ENCODE measurements at regions not wholly inside any gene's neighbourhood (a gene's known extent, or its start where the extent isn't known, plus 50 kb on each side); places are given as distances from the start of the nearest gene placed in this dataset.
"Not testable (repeated sequence)": the region's sequence is repeated elsewhere in the genome, so short reads cannot be mapped to it uniquely, and the experiment has no call there.

DNA sequence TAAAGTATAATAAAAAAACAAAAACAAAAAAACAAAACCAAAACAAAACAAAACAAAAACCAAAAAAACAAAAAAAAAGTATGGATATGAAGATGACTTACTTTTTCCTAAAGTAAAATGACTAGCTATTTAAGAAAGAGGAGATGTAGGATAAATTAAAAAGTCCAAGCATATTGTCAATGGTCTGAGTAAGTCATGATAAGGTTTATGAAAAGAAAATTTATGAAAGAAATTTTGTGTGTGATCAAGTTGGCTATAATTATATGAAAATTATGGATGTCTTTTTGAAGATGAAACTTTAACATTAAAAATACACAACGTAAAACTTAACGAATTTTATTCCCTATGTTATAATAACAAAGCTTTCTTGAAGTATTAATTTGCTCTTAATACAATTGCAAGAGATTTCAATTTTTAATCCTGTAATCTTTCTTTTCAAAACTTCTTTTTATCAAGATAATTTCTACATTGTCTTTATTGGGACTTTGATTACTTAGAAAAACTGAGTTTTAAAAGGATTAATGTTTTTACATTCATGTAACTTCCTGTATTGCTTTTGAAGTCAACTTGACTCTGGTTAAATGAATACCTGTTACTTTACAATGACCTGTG, 200.9 kb upstream of the IVNS1ABP start:
- DNase-seq (ENCODE audit: low spot score in 2 of 2) (no peak), FAIRE-seq (peak; percentile 85)

DNA sequence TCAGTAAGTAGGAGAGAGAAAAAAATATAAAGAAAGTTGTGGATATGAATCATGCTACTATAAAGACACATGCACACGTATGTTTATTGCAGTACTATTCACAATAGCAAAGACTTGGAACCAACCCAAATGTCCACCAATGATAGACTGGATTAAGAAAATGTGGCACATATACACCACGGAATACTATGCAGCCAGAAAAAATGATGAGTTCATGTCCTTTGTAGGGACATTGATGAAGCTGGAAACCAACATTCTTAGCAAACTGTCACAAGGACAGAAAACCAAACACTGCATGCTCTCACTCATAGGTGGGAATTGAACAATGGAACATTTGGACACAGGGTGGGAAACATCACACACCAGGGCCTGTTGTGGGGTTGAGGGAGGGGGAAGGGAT, 200.3 kb upstream of the IVNS1ABP start:
- not testable (repeated sequence) for DNase-seq (ENCODE audit: low spot score in 2 of 2); FAIRE-seq

DNA sequence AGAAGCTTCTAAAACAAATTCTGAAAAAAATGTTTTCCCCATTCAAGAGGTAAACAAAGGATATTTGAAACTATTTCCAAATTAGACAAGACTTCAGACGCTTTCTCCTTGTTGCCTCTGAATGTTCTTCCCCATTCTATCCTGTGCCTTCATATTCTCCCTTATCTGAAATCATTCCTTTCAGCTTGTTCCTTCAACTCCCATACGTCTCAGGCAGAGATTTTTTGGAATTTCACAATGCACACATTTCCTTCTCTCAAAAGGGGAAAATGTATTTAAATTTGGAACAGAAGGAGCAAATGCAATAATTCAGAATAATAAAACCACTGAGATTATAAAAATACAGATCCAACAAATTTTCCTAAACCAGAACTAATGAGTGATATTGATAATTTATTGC, 198.7 kb upstream of the IVNS1ABP start:
- DNase-seq (ENCODE audit: low spot score in 2 of 2) (no peak), FAIRE-seq (no peak)

DNA sequence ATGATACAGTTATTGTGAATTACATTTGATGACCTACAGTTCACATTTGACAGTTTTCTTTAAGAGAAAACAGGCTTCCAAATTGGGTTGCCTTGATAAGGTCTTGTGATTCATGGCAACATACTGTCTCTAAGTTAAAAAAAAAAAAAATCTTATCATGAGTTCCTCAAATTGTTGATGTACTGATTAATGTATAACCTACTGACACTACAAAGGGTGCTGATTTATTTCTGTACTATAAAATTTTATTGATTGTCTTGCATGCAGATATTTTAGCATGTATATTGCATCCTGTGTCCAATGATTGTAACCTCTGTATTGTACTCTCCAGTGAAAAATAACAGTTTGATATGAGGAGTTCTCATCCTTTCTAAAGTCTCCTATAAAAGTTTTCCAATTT, 197.3 kb upstream of the IVNS1ABP start:
- DNase-seq (ENCODE audit: low spot score in 2 of 2), result no peak
- no peak for FAIRE-seq

DNA sequence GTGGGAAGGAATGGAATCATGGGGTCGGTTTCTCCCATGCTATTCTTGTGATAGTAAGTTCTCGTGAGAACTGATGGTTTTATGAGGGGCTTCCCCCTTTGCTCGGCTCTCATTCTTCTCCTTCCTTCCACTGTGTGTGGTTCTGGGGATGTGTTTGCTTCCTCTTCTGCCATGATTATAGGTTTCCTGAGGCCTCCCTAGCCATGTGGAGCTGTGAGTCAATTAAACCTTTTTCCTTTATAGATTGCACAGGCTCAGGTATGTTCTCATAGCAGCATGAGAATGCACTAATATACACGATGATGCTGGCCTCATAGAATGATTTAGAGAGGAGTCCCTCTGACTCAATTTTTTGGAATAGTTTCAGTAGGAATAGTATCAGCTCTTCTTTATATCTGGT, 195.4 kb upstream of the IVNS1ABP start:
- DNase-seq (ENCODE audit: low spot score in 2 of 2) (no peak), FAIRE-seq (no peak)

DNA sequence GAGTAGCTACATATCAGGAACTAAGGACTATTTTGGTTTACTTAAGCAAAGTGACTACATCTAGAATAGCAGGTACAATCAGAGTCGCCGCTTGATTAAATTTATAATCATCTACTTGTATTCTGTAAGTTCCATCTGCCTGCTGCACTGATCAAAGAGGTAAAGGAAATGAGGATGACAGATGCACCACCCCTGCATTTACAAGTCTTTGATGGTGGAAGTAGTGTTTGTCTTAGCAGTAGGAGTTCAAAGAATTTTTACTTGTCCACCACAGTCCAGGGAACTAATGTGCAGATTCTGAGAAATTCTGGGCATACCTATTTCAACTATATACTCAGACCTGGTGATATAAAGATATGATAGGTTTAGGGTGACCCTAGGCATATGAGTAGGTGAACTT, 184.1 kb upstream of the IVNS1ABP start:
- DNase-seq (ENCODE audit: low spot score in 2 of 2), result no peak
- no peak for FAIRE-seq

DNA sequence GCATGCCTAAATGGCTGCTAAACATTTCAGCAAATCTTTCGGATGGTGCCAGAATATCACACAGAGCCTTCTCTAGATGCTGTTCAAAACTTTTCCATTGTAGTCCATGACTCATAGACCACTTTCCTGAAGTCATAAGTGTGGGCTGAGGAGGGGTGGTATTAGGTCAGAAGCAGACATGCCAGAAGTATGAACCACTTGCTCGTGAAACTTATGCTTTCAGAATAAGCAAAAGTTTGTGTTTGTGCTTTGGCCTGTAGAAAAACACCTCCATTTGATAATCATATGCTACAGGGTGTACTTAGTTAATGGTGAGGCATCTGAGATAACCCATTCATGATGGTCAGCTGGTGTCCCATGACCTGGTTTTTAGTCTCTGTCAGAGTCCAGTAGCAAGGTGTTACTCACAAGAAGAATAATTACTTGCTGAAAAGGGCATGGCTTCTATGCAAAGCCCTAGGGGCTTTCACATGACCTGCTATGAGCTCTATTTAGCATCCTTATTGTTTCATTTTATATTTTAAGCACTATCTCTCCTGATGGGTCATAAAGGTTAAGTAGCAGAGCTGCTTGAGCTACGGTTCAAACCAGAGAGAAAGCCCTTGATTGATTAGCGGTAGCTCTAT, 183.1 kb upstream of the IVNS1ABP start:
- FAIRE-seq (no peak), DNase-seq (ENCODE audit: low spot score in 2 of 2) (no peak)

DNA sequence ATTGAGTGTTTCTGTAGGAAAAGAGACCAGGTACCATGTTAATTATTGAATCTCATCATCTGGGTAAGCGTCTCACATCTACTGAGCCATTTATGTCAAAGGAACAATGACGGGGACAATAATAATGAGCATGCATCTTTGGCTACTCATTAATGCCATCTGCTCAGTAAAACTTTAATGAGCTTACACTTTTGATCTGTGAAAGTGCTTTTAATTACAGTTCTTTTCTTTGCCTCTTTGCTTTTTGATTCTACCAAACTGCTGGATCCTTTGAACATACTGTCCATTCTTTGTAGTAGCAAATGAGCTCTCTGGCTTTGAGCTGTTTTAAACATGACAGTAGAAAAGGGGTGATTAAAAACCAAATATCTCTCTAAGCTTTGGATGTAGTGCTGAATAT, 181.2 kb upstream of the IVNS1ABP start:
- DNase-seq (ENCODE audit: low spot score in 2 of 2) (no peak), FAIRE-seq (no peak)

DNA sequence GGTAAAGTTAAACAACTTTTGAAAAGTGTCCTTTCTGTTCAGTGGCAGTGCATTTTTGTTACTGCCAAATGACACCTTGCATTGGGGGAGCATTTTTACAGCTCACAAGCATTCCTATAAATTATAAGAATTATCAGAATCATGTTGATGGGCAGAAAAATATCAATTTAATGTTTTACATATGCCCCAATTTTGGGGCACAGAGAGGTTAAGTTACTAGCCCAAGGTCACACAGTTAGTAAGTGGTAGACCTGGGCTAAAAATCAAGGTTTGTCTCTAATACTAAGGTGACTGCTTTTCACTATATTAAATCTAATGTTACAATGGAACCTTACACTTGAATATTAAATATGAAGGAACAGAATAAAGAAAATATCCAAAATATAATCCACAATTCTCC, 180.1 kb upstream of the IVNS1ABP start:
- no peak for FAIRE-seq
- no peak for DNase-seq (ENCODE audit: low spot score in 2 of 2)

DNA sequence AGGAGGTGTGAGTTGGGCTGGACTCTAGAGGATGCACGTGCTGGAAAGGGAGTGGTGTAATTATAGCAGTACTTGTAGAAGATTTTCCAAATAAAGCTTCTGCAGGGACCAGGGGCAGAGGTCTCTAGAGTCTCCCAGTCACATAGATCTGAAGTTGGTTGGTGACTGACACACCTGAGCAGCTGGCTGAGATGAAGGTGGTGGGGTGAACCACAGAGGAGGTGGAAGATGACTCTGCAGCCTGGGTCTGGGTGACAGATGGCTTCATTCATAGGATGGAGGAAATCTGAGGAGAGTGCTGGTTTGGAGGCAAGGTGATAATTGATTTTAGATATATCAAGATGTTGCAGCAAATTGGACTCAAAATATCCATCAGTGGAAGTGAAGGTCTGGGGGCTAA, 178.9 kb upstream of the IVNS1ABP start:
- no peak for FAIRE-seq

DNA sequence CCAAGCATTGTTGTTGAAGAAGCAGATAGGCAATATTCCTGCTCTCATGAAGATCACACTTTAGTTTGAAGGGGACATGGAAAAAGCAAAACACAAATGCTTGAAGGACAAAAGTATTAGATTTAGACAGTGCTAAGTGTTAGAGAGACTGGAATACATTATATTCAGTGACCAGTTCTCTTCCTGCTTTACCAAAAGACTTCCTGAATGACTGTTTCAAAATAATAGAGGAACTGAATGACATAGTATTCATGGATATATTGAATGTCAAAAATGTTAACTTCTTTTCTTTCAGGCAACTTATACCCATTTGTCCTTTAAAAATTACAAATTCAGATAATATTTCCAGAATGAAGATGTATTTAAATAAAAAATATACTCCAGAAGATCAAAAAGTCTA, 178.0 kb upstream of the IVNS1ABP start:
- no peak for DNase-seq (ENCODE audit: low spot score in 2 of 2)
- no peak for FAIRE-seq

More for the DNA sequence above, 178.9 kb upstream of the IVNS1ABP start:
- no peak for DNase-seq (ENCODE audit: low spot score in 2 of 2)

DNA sequence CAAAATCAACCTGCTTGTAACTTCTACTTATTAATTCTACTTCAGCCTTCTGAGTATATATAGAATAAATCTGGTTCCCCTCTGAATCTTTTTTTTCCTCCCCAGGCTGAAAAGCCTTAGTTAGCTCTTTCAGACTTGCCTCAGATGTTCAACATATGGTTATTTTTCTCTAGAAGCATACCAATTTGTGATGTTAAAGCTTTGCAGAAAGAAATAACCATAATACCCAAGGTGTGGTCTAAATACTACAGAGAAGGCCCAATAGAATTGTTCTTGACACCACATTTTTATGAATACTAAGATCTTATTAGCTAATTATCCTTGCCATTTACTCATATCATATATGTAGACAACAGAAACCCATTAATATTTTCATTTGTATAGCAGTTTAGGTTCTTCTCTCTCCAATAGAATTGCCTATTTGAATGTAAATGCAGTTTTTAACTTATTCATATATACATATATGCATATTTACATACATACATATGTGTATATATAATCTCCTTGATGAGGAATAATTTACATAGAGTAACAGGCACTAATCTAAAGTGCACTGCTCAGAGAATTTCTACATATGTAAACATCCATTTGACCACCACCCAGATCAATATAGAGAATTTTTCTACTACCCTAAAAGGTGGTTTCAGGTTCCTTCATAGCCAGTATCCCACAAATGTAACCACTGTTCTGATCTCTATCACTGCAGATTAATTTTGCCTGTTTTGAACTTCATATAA, 175.2 kb upstream of the IVNS1ABP start:
- no peak for DNase-seq (ENCODE audit: low spot score in 2 of 2)
- no peak for FAIRE-seq

DNA sequence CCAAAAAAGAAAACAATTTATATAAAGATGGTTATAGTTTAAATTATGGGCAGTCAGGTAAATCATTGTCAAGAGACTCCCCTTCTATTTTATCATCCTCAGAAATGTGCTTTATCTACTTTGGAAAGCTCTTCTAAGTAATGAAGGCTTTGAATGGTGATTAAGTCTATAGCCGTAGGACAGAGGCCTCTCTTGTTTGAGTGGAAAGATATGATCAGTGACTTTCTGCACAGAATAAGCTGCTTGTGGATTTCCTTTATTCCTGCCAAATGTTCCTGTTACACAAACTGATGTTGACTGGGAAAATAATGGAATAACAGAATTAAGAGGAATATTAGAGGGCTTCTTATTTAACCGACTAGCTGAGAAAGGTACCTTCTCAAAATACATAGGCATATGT, 174.6 kb upstream of the IVNS1ABP start:
- no peak for DNase-seq (ENCODE audit: low spot score in 2 of 2)
- no peak for FAIRE-seq

DNA sequence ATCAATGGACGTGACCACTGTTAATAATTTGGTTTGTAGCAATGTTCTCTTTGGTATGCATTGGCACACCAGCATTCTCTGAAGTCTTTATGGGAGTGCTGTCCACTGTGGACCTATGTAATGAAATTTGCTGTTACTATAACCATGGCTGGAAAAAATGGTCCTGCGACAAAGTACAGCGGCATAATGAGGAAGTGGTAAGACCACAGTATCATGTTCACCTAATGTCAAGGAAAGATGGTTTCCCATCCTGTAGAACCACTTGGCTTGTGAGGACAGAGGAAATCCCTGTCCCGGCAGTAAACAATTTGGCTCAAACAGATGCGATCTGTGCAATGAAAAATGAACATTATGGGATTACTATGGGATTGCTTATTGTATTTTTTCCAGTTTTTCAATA, 173.9 kb upstream of the IVNS1ABP start:
- no peak for FAIRE-seq
- no peak for DNase-seq (ENCODE audit: low spot score in 2 of 2)

DNA sequence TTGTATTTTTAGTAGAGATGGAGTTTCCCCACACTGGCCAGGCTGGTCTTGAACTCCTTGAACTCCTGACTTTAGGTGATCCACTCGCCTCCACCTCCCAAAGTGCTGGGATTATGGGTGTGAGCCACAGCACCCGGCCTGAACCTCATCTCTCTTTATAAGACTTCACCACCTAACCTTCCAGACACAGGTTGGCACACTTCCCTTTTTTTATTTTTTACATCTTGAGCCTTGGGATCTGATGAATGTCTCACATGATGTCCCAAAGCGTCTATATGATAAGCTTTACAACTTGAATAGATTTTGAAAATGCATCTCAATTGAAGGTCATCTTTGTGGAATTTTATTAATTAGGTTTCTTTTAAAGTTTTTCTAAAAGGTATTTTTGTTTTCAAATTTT, 172.4 kb upstream of the IVNS1ABP start:
- no peak for FAIRE-seq
- DNase-seq (ENCODE audit: low spot score in 2 of 2), result no peak

DNA sequence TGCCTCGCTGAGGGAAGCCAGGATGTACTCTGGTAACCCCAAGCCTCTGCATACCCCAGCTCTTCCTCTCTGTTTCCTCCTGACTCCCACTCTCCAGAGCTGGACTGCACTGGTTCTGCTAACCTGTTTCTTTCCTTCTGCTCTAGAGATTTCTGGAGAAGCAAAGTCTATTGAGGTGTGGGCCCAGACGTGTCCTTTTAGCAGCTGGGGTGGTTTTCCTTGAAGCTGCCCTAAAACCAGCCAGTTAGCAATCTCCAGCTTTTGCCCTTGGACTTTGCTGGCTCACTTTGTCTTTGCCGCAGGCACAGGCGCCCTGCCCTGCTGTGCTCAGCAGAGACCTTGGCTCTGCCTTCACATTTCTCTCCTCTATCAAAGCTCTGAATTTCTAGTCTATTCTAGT, 171.8 kb upstream of the IVNS1ABP start:
- DNase-seq (ENCODE audit: low spot score in 2 of 2) (no peak), FAIRE-seq (no peak)

DNA sequence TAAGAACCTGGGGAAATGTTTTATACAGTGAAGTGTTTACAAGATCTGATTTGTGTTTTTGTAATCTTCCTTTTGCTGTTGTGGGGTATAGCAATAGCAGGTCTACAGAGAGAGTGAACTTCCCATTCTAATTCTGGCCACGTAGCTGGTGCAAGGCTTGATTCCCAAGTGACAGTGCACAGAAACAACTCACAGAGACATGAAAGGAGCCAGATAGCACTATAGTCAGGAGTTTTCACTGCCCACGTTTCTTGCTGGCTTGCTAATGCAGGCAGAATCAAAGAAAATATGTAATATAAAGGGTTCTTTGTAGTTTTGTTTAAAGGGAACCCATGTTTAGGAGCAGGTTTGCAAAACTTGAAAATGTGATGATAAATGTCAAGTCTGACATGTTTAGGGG, 170.9 kb upstream of the IVNS1ABP start:
- DNase-seq (ENCODE audit: low spot score in 2 of 2) (no peak), FAIRE-seq (no peak)

DNA sequence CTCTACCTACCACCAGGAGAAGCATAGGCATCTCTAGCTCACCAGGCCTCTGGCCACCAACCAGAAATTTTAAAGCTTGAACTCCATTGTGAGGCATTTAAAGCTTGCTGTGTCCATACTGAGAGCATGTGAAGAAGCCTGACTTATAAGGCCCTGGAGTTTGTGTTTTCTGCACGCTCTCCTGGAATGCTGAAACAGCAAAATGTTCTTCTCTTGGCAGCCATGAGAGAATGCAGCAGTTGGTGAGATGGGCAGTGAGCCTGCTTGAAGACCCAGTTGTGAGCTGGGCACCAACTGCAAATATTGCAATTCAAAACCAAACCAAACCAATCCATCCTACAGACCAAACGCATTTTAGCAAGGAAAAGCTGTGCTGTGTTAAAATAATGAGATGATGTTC, 170.0 kb upstream of the IVNS1ABP start:
- no peak for DNase-seq (ENCODE audit: low spot score in 2 of 2)
- FAIRE-seq, result no peak

DNA sequence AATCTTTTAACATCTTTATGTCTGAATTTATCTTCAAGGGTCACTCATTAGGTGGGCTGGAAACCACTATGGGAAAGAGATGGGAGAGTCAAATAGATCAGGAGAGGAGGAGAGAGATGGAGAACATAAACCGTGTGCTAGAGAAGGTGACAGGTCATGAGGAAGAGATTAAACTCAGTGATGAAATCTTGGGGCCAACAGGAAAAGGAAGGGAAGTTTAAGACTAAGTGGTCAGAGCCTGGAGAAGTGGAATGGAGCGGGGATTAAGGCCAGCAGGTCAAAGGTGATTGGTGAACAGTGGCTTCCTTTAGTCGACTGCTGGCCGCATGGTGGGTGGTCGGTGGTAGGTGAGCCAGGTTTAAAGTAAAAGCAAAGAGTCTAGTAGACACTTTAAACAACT, 169.3 kb upstream of the IVNS1ABP start:
- FAIRE-seq (no peak), DNase-seq (ENCODE audit: low spot score in 2 of 2) (no peak)

DNA sequence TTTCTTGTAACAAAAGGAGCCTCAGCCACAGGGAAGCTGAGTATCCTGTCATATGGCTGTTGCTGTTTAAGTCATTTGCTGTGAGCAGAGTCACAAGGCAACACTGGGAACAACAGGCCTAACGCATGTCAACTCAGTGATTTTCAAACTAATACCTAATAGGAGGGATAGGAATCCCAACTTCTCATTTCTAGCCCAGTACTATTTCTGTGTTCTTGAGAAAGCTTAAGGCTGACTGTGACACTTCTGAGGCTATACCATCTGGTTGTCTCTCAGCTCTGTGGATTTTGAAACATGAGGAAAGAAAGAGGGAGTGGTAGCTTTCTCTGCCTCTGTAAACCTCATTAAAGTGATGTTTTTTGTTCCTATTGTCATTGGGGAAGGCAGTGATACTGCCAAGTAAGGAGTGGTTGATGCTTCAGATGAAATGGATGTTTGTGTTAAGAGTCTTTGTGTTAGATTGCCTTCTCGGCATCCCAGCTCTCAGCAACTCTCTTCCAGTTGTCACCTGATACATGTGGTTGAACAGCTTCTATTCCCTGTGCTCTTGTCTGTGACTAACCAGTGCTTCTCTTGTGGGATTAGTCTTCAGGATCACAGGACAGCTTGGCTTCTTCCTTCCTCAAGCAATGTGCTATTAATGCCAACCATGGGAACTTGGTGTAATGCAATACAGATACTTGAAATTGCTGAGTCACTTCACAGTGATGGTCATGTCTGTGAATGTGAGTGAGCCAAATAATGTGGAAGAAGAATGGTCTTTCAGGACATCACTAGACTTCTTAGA, 166.8 kb upstream of the IVNS1ABP start:
- FAIRE-seq (no peak), DNase-seq (ENCODE audit: low spot score in 2 of 2) (peak in 1 of 2 donors; percentile 8)

DNA sequence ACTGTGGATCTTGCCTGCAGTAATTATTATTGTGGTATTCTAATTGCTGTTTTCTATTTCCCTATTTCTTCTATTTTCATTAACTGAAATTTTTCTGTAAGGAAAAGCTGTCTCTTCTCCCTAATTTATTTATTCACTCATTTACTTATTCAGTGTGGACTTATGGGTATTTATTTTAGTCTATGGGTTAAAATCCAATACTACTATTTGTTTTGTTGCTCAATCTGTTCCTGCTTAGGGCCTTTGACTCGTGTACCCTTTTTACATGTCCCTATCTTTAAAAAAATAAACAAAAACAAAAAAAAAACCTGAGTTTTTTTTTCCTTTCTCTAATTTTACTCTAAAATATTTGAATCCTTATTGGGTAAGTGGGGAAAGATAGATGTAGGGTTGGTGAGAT, 166.2 kb upstream of the IVNS1ABP start:
- FAIRE-seq, result no peak
- no peak for DNase-seq (ENCODE audit: low spot score in 2 of 2)

All from frontal cortex (tissue), 3 donors.